ENCODE measurements at regions not wholly inside any gene's neighbourhood (a gene's known extent, or its start where the extent isn't known, plus 50 kb on each side); places are given as distances from the start of the nearest gene placed in this dataset.
"Not testable (repeated sequence)": the region's sequence is repeated elsewhere in the genome, so short reads cannot be mapped to it uniquely, and the experiment has no call there.

- H3K4me3 ChIP-seq (ENCODE audit: control insufficient read depth in 2 of 3, extremely low read depth in 1 of 3, insufficient read depth in 2 of 3, low read depth in 1 of 3, low read length in 3 of 3), result no peak overlapping the region
- TF ChIP-seq CTCF (optimal IDR thresholded peaks at IDR 0.05 in 1 of 3, IDR thresholded peaks at IDR 0.05 in 1 of 3, conservative IDR thresholded peaks at IDR 0.05 in 1 of 3; ENCODE audit: extremely low read depth in 1 of 3, insufficient read depth in 2 of 3, low read length in 3 of 3) (no peak), EZH2 (IDR thresholded peaks at IDR 0.05; ENCODE audit: low read length) (no peak)
- no peaks in the 10 kb centered on the region for H3K79me2 ChIP-seq (ENCODE audit: control insufficient read depth, insufficient read depth, low read length)
- H3K27me3 ChIP-seq (ENCODE audit: control insufficient read depth, extremely low read depth, insufficient read depth, low read length), result no peaks in the 10 kb centered on the region
- FAIRE-seq, result no peak
- H3K9ac ChIP-seq (ENCODE audit: control insufficient read depth, extremely low read depth, insufficient read depth, low read length), result no peak overlapping the region
- dilution Hi-C loops (cut with MboI; ENCODE audit: extremely low pct_ligation_motif_present, low sequenced_read_pairs), result no loop called here
- no peak for DNase-seq (ENCODE audit: low read depth, low spot score)
- no peak overlapping the region for H3K4me2 ChIP-seq (ENCODE audit: control insufficient read depth, extremely low read depth, insufficient read depth, low read depth, low read length)
- no peak overlapping the region for H2AFZ ChIP-seq (ENCODE audit: control insufficient read depth, low read length)
- no peaks in the 10 kb centered on the region for H3K9me1 ChIP-seq (ENCODE audit: control insufficient read depth, extremely low read depth, insufficient read depth, low read length)
- H4K20me1 ChIP-seq (ENCODE audit: control insufficient read depth, extremely low read depth, insufficient read depth, low read length), result no peaks in the 10 kb centered on the region
- H3K27ac ChIP-seq (ENCODE audit: control insufficient read depth, insufficient read depth, low read length), result no peak overlapping the region
- peaks cover 12% of the 10 kb centered on the region for H3K4me1 ChIP-seq (ENCODE audit: control insufficient read depth, extremely low read depth, insufficient read depth, low read length)
- no peaks in the 10 kb centered on the region for H3K36me3 ChIP-seq (ENCODE audit: control insufficient read depth in 2 of 2, extremely low read depth in 1 of 2, insufficient read depth in 2 of 2, low read length in 2 of 2)
- H3K9me3 ChIP-seq (ENCODE audit: control insufficient read depth, low read depth, low read length), result no peaks in the 10 kb centered on the region
Observed at GRCh38 chr3:159502986-159503385, 485.6 kb upstream of the IL12A start.

- H3K27ac ChIP-seq (ENCODE audit: control insufficient read depth, insufficient read depth, low read length); H3K9me3 ChIP-seq (ENCODE audit: control insufficient read depth, low read depth, low read length); H3K9me1 ChIP-seq (ENCODE audit: control insufficient read depth, extremely low read depth, insufficient read depth, low read length); H2AFZ ChIP-seq (ENCODE audit: control insufficient read depth, low read length); H3K4me3 ChIP-seq (ENCODE audit: control insufficient read depth in 2 of 3, extremely low read depth in 1 of 3, insufficient read depth in 2 of 3, low read depth in 1 of 3, low read length in 3 of 3); H3K4me2 ChIP-seq (ENCODE audit: control insufficient read depth, extremely low read depth, insufficient read depth, low read depth, low read length); H3K4me1 ChIP-seq (ENCODE audit: control insufficient read depth, extremely low read depth, insufficient read depth, low read length); H3K36me3 ChIP-seq (ENCODE audit: control insufficient read depth in 2 of 2, extremely low read depth in 1 of 2, insufficient read depth in 2 of 2, low read length in 2 of 2); dilution Hi-C loops (cut with MboI; ENCODE audit: extremely low pct_ligation_motif_present, low sequenced_read_pairs); DNase-seq (ENCODE audit: low read depth, low spot score); H3K27me3 ChIP-seq (ENCODE audit: control insufficient read depth, extremely low read depth, insufficient read depth, low read length); H4K20me1 ChIP-seq (ENCODE audit: control insufficient read depth, extremely low read depth, insufficient read depth, low read length); FAIRE-seq; H3K9ac ChIP-seq (ENCODE audit: control insufficient read depth, extremely low read depth, insufficient read depth, low read length); H3K79me2 ChIP-seq (ENCODE audit: control insufficient read depth, insufficient read depth, low read length): not testable (repeated sequence)
Observed at GRCh38 chr3:159510988-159511387, 477.6 kb upstream of the IL12A start.

GRCh38 chr3:159513444-159513843 is 475.2 kb upstream of the IL12A start:
- H3K9ac ChIP-seq (ENCODE audit: control insufficient read depth, extremely low read depth, insufficient read depth, low read length), result no peak overlapping the region
- no peaks in the 10 kb centered on the region for H3K9me3 ChIP-seq (ENCODE audit: control insufficient read depth, low read depth, low read length)
- H4K20me1 ChIP-seq (ENCODE audit: control insufficient read depth, extremely low read depth, insufficient read depth, low read length), result no peaks in the 10 kb centered on the region
- no peak overlapping the region for H3K27ac ChIP-seq (ENCODE audit: control insufficient read depth, insufficient read depth, low read length)
- TF ChIP-seq EZH2 (IDR thresholded peaks at IDR 0.05; ENCODE audit: low read length) (no peak), CTCF (optimal IDR thresholded peaks at IDR 0.05 in 1 of 3, IDR thresholded peaks at IDR 0.05 in 1 of 3, conservative IDR thresholded peaks at IDR 0.05 in 1 of 3; ENCODE audit: extremely low read depth in 1 of 3, insufficient read depth in 2 of 3, low read length in 3 of 3) (no peak)
- H3K27me3 ChIP-seq (ENCODE audit: control insufficient read depth, extremely low read depth, insufficient read depth, low read length), result peaks cover 3% of the 10 kb centered on the region
- no peaks in the 10 kb centered on the region for H3K4me1 ChIP-seq (ENCODE audit: control insufficient read depth, extremely low read depth, insufficient read depth, low read length)
- H3K4me3 ChIP-seq (ENCODE audit: control insufficient read depth in 2 of 3, extremely low read depth in 1 of 3, insufficient read depth in 2 of 3, low read depth in 1 of 3, low read length in 3 of 3), result no peak overlapping the region
- H3K4me2 ChIP-seq (ENCODE audit: control insufficient read depth, extremely low read depth, insufficient read depth, low read depth, low read length), result no peak overlapping the region
- H3K9me1 ChIP-seq (ENCODE audit: control insufficient read depth, extremely low read depth, insufficient read depth, low read length), result no peaks in the 10 kb centered on the region
- dilution Hi-C loops (cut with MboI; ENCODE audit: extremely low pct_ligation_motif_present, low sequenced_read_pairs), result no loop called here
- DNase-seq (ENCODE audit: low read depth, low spot score), result no peak
- no peaks in the 10 kb centered on the region for H3K79me2 ChIP-seq (ENCODE audit: control insufficient read depth, insufficient read depth, low read length)
- no peak for FAIRE-seq
- no peaks in the 10 kb centered on the region for H3K36me3 ChIP-seq (ENCODE audit: control insufficient read depth in 2 of 2, extremely low read depth in 1 of 2, insufficient read depth in 2 of 2, low read length in 2 of 2)
- no peak overlapping the region for H2AFZ ChIP-seq (ENCODE audit: control insufficient read depth, low read length)
